ENCODE measurements at regions not wholly inside any gene's neighbourhood (a gene's known extent, or its start where the extent isn't known, plus 50 kb on each side); places are given as distances from the start of the nearest gene placed in this dataset.
"Not testable (repeated sequence)": the region's sequence is repeated elsewhere in the genome, so short reads cannot be mapped to it uniquely, and the experiment has no call there.

DNA sequence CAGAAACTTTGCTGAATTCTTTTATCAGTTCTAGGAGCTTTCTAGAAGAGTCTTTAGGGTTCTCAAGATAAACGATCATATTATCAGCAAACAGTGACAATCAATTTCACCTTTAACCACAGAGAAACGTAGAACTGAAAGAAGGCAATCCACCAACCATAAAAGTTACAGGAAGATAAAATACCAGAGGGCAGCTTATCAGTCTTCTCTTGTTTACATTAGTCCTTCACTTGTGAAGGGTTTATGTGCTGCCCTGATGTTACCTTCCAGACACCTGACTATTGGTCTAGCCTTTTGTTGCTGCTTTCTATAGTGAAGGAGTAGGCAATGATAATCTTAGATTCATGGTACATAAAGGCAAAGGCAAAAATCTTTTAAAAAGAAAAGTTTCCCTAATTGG is 73.2 kb upstream of the EFCAB3 start:
- no peak for TF ChIP-seq CTCF (IDR thresholded peaks at IDR 0.05)
- Histone ChIP-seq H3K4me3 (no peak overlapping the region), H3K36me3 (no peaks in the 10 kb centered on the region), H3K27me3 (peaks cover 0 to 5% (median 0%) of the 10 kb centered on the region in 3 donors), H3K9me3 (peaks cover 0 to 9% (median 3%) of the 10 kb centered on the region in 4 donors), H3K27ac (no peak overlapping the region), H3K4me1 (no peaks in the 10 kb centered on the region)
- 9 to 21% (median 14%) methylated on average over 2 of the region's 2 CpGs for WGBS, 5 donors
- DNase-seq = peak in 1 of 2 donors; percentile 7
- intact Hi-C loops (cut with DNase I; ENCODE audit: low total_unique reads) = no loop called here

GRCh38 chr17:62303476-62303875 is 76.9 kb upstream of the EFCAB3 start:
- intact Hi-C loops (cut with DNase I; ENCODE audit: low total_unique reads) = no loop called here
- Histone ChIP-seq H3K27ac (no peak overlapping the region), H3K4me1 (no peaks in the 10 kb centered on the region), H3K27me3 (no peaks in the 10 kb centered on the region), H3K9me3 (peaks cover 0 to 10% (median 8%) of the 10 kb centered on the region in 4 donors), H3K4me3 (no peak overlapping the region), H3K36me3 (no peaks in the 10 kb centered on the region)
- DNase-seq = no peak
- no peak for TF ChIP-seq POLR2AphosphoS5 (IDR thresholded peaks at IDR 0.05)

DNA sequence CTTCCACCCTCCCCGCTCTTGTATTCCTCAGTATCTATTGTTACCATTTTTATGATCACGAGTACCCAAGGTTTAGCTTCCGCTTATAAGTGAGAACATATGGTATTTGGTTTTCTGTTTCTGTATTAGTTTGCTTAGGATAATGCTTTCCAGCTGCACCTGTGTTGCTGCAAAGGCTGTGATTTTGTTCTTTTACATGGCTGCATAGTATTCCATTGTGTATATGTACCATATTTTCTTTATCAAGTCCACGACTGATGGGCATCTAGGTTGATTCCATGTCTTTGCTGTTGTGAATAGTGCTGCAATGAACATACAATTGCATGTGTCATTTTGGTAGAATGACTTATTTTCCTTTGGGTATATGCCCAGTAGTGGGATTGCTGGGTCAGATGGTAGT is 79.7 kb upstream of the EFCAB3 start:
- no peaks in the 10 kb centered on the region for H3K4me1 ChIP-seq
- WGBS, 5 donors = 83 to 91% (median 87%) methylated on average over 4 of the region's 4 CpGs
- DNase-seq = no peak
- no peak overlapping the region for H3K4me3 ChIP-seq
- H3K27me3 ChIP-seq = no peaks in the 10 kb centered on the region
- TF ChIP-seq CTCF (IDR thresholded peaks at IDR 0.05) (no peak), POLR2AphosphoS5 (IDR thresholded peaks at IDR 0.05) (no peak), EP300 (IDR thresholded peaks at IDR 0.05) (no peak), POLR2A (IDR thresholded peaks at IDR 0.05) (no peak)
- no peak overlapping the region for H3K27ac ChIP-seq
- no peaks in the 10 kb centered on the region for H3K36me3 ChIP-seq
- H3K9me3 ChIP-seq = peaks cover 0 to 10% (median 8%) of the 10 kb centered on the region in 4 donors
- intact Hi-C loops (cut with DNase I; ENCODE audit: low total_unique reads) = no loop called here

DNA sequence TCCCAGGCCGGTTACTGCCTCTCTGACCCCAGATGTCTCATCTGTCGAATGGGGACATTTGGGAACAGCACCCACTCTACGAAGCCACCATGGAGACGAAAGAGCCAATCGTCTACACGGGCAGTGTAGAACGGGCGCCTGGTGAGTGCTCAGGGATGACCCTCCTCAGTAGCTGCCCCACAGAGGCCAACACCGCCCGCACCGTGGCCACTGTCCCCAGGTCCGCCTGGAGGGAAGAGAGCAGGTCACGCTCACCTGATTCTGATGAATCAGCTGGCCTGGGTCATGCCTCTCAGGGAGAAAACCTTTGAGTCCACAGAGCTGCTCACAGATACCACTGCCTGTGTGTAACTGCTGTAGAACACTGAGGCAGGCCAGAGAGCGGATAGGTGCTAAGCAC is 105.1 kb upstream of the EFCAB3 start:
- DNase-seq; intact Hi-C loops (cut with DNase I; ENCODE audit: low total_unique reads): not testable (repeated sequence)
- WGBS, 5 donors = 96 to 98% (median 97%) methylated on average over 11 to 14 of the region's 14 CpGs; no CpG with 5 or more reads in 2 of the 5 donors

GRCh38 chr17:62268361-62268760 is 112.0 kb upstream of the EFCAB3 start:
- H3K27ac ChIP-seq; H3K4me1 ChIP-seq; H3K9me3 ChIP-seq; intact Hi-C loops (cut with DNase I; ENCODE audit: low total_unique reads); DNase-seq; H3K27me3 ChIP-seq; H3K36me3 ChIP-seq; H3K4me3 ChIP-seq: not testable (repeated sequence)
- WGBS, 5 donors = 84 to 94% (median 92%) methylated on average over 2 to 7 of the region's 12 CpGs; no CpG with 5 or more reads in 1 of the 5 donors

More for the DNA sequence above, 105.1 kb upstream of the EFCAB3 start:
- H3K27ac ChIP-seq, H3K4me3 ChIP-seq, H3K4me1 ChIP-seq, H3K27me3 ChIP-seq, H3K9me3 ChIP-seq, H3K36me3 ChIP-seq: not testable (repeated sequence)

- H3K9me3 ChIP-seq; H3K4me3 ChIP-seq; H3K27me3 ChIP-seq; H3K36me3 ChIP-seq; intact Hi-C loops (cut with DNase I; ENCODE audit: low total_unique reads); DNase-seq; H3K4me1 ChIP-seq; H3K27ac ChIP-seq: not testable (repeated sequence)
- 47% methylated on average over 3 of the region's 15 CpGs; no CpG with 5 or more reads in 4 of the 5 donors for WGBS, 5 donors
Measured at GRCh38 chr17:62264974-62265373, 115.4 kb upstream of the EFCAB3 start.

GRCh38 chr17:62255791-62256190 is 124.6 kb upstream of the EFCAB3 start:
- WGBS, 5 donors = 45 to 67% (median 58%) methylated on average over 6 of the region's 6 CpGs
- intact Hi-C loops (cut with DNase I; ENCODE audit: low total_unique reads); H3K4me1 ChIP-seq; H3K9me3 ChIP-seq; H3K36me3 ChIP-seq; DNase-seq; H3K4me3 ChIP-seq; H3K27ac ChIP-seq; H3K27me3 ChIP-seq: not testable (repeated sequence)

DNA sequence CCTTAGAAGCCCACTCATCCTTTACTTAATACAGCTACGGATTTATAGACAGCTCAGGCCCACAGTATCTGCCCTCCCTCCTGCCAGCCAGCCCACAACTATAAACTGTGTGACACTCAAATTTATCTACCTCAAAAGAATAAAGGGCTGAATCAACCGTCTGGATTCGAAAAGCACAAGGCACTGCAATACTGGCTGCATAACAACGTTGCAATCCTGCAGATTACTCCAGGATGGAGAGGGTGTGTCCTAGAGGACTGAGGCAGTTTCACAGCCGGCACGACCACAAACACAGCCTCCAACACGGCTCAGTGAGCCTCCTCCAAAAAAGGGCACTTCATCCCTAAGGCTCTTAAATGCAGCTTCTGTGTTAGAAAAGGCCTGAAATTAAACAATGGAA is 138.3 kb upstream of the EFCAB3 start:
- H3K9me3 ChIP-seq; H3K4me1 ChIP-seq; H3K36me3 ChIP-seq; intact Hi-C loops (cut with DNase I; ENCODE audit: low total_unique reads); DNase-seq; H3K4me3 ChIP-seq; H3K27me3 ChIP-seq; H3K27ac ChIP-seq: not testable (repeated sequence)
- 18 to 27% (median 23%) methylated on average over 7 of the region's 7 CpGs for WGBS, 5 donors

DNA sequence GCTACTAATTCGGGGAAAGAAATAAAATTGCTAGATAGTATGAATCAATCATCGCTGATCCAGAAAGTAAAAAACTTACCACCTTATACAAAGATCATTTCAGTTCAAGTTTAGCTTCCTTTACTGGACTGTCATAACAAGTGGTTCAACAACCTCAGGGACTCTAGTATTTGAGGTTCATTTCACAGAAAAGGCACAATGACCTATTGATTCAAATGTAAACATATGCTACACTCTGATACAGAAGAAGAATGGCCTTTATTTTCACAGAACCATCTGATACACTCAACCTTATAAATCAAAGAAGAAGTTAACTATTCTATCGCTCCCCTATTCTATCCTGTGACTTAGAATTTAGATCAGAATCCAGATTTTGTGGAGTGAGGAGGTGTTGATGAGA is 140.8 kb upstream of the EFCAB3 start:
- H3K4me3 ChIP-seq; DNase-seq; intact Hi-C loops (cut with DNase I; ENCODE audit: low total_unique reads); H3K27me3 ChIP-seq; H3K27ac ChIP-seq; H3K4me1 ChIP-seq; H3K36me3 ChIP-seq; H3K9me3 ChIP-seq: not testable (repeated sequence)
- WGBS, 5 donors = 38 to 59% (median 53%) methylated on average over 3 of the region's 3 CpGs

GRCh38 chr17:62238551-62239338 is 141.6 kb upstream of the EFCAB3 start:
- H3K9me3 ChIP-seq; H3K4me3 ChIP-seq; intact Hi-C loops (cut with DNase I; ENCODE audit: low total_unique reads): not testable (repeated sequence)

More at GRCh38 chr17:62238551-62239338, 141.6 kb upstream of the EFCAB3 start:
- not testable (repeated sequence) for H3K4me1 ChIP-seq, DNase-seq, H3K27ac ChIP-seq, H3K27me3 ChIP-seq, H3K36me3 ChIP-seq
- WGBS, 5 donors = 55 to 62% (median 58%) methylated on average over 6 of the region's 6 CpGs

All from stomach (tissue), 8 donors.